ENCODE measurements at regions not wholly inside any gene's neighbourhood (a gene's known extent, or its start where the extent isn't known, plus 50 kb on each side); places are given as distances from the start of the nearest gene placed in this dataset.

DNA sequence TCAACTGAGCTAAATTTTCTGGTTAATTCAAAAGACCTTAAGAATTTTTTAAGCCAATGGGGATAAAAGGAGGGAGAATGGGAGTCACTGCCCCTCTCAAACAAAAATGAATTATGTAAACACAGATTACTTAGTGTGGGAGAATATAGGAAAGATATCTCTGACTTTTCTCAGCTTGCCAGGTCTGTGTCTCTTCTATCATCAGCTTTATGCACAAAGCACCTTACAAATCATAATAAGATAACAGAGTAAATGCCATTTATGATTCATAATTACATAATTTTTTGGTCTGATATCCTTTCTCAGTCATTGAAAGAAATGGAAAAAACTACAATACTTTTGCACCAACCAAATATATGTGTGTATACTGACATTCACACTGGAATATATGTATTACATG is 604.6 kb upstream of the FAM241A start:
- DNase-seq: no peak
- Histone ChIP-seq H3K9me3 (replicated peaks in 1 of 2; ENCODE audit: control insufficient read depth in 1 of 2, insufficient read depth in 1 of 2, low read length in 2 of 2) (no peaks in the 10 kb centered on the region), H3K36me3 (replicated peaks in 1 of 2; ENCODE audit: control insufficient read depth in 1 of 2, insufficient read depth in 2 of 2, low read length in 2 of 2) (no peaks in the 10 kb centered on the region), H3K4me1 (ENCODE audit: control insufficient read depth in 1 of 2, insufficient read depth in 2 of 2, low read length in 2 of 2) (no peaks in the 10 kb centered on the region), H3K4me2 (replicated peaks; ENCODE audit: extremely low read depth, low read length, poor library complexity, severe bottlenecking) (no peak overlapping the region), H2AFZ (ENCODE audit: insufficient read depth, low read depth, low read length, poor library complexity, severe bottlenecking) (no peak overlapping the region), H3K9ac (ENCODE audit: insufficient read depth, low read length, poor library complexity, severe bottlenecking) (no peak overlapping the region), H3K27me3 (ENCODE audit: control insufficient read depth in 2 of 2, insufficient read depth in 2 of 2, low read length in 2 of 2) (no peaks in the 10 kb centered on the region), H3K27ac (ENCODE audit: low read depth in 1 of 2, low read length in 2 of 2) (no peak overlapping the region), H4K20me1 (ENCODE audit: insufficient read depth, low read length) (no peaks in the 10 kb centered on the region), H3K79me2 (ENCODE audit: insufficient read depth, low read length) (no peaks in the 10 kb centered on the region), H3K4me3 (replicated peaks in 1 of 3; ENCODE audit: low read depth in 2 of 3, low read length in 3 of 3) (no peak overlapping the region)
- no peak overlapping the region for H3K4me3 Mint-ChIP-seq
- no peaks in the 10 kb centered on the region for H3K36me3 Mint-ChIP-seq
- H3K27ac Mint-ChIP-seq: no peak overlapping the region
- no peak for TF ChIP-seq CTCF (IDR thresholded peaks at IDR 0.05)
- no peaks in the 10 kb centered on the region for H3K9me3 Mint-ChIP-seq
- intact Hi-C loops (cut with micrococcal nuclease): no loop called here
- no peaks in the 10 kb centered on the region for H3K27me3 Mint-ChIP-seq (ENCODE audit: low read depth in 3 of 3)
- H3K4me1 Mint-ChIP-seq: no peaks in the 10 kb centered on the region

- Mint-ChIP-seq H3K27me3 (ENCODE audit: low read depth in 3 of 3) (no peaks in the 10 kb centered on the region), H3K36me3 (no peaks in the 10 kb centered on the region), H3K27ac (no peak overlapping the region), H3K9me3 (no peaks in the 10 kb centered on the region), H3K4me1 (no peaks in the 10 kb centered on the region), H3K4me3 (no peak overlapping the region)
- no peak overlapping the region for H3K9ac ChIP-seq (ENCODE audit: insufficient read depth, low read length, poor library complexity, severe bottlenecking)
- H3K79me2 ChIP-seq (ENCODE audit: insufficient read depth, low read length): no peaks in the 10 kb centered on the region
- H3K4me1 ChIP-seq (ENCODE audit: control insufficient read depth in 1 of 2, insufficient read depth in 2 of 2, low read length in 2 of 2): no peaks in the 10 kb centered on the region
- H3K4me2 ChIP-seq (replicated peaks; ENCODE audit: extremely low read depth, low read length, poor library complexity, severe bottlenecking): no peak overlapping the region
- no peaks in the 10 kb centered on the region for H3K36me3 ChIP-seq (replicated peaks in 1 of 2; ENCODE audit: control insufficient read depth in 1 of 2, insufficient read depth in 2 of 2, low read length in 2 of 2)
- H3K27ac ChIP-seq (ENCODE audit: low read depth in 1 of 2, low read length in 2 of 2): no peak overlapping the region
- no peaks in the 10 kb centered on the region for H4K20me1 ChIP-seq (ENCODE audit: insufficient read depth, low read length)
- H3K4me3 ChIP-seq (replicated peaks in 1 of 3; ENCODE audit: low read depth in 2 of 3, low read length in 3 of 3): no peak overlapping the region
- no peak for TF ChIP-seq CTCF (IDR thresholded peaks at IDR 0.05)
- intact Hi-C loops (cut with micrococcal nuclease): no loop called here
- DNase-seq: no peak
- no peak overlapping the region for H2AFZ ChIP-seq (ENCODE audit: insufficient read depth, low read depth, low read length, poor library complexity, severe bottlenecking)
- no peaks in the 10 kb centered on the region for H3K27me3 ChIP-seq (ENCODE audit: control insufficient read depth in 2 of 2, insufficient read depth in 2 of 2, low read length in 2 of 2)
- H3K9me3 ChIP-seq (replicated peaks in 1 of 2; ENCODE audit: control insufficient read depth in 1 of 2, insufficient read depth in 1 of 2, low read length in 2 of 2): no peaks in the 10 kb centered on the region
These were observed 603.2 kb upstream of the FAM241A start for GRCh38 chr4:111542056-111542455.

Measured in CD14-positive monocyte (primary cell).